DND-41 (cell line): ENCODE measurements at regions not wholly inside any gene's neighbourhood (a gene's known extent, or its start where the extent isn't known, plus 50 kb on each side); places are given as distances from the start of the nearest gene placed in this dataset.

Source experiments
- ATAC-seq: fragments of 200-7000 bp; cut with Tn5 transposase; 3 replicates; pipeline ENCODE4 v1.9.1; 2021; ENCODE audit warnings: low read depth; ENCODE audit not compliant: insufficient read depth
- DNase-seq: peaks from one replicate; pipeline ENCODE4 v3.0.0-alpha.2; 2020
- H2AFZ ChIP-seq: 2 replicates; pipeline ENCODE4 v1.6.0; 2012; ENCODE audit warnings: low read depth, low read length
- H3K27ac ChIP-seq: 2 replicates; pipeline ENCODE4 v1.5.1; 2012; ENCODE audit warnings: low read length, inconsistent platforms
- H3K27me3 ChIP-seq: fragments of 200-600 bp; sonication (generic); 2 replicates; pipeline ENCODE4 v1.6.0; 2012; ENCODE audit warnings: low read length, mild to moderate bottlenecking, inconsistent platforms; ENCODE audit not compliant: insufficient read depth, poor library complexity
- H3K36me3 ChIP-seq: 2 replicates; pipeline ENCODE4 v1.5.1; 2012; ENCODE audit warnings: low read length, inconsistent platforms; ENCODE audit not compliant: insufficient read depth
- H3K4me1 ChIP-seq: 2 replicates; pipeline ENCODE4 v1.5.1; 2012; ENCODE audit warnings: mild to moderate bottlenecking, low read length; ENCODE audit not compliant: insufficient read depth
- H3K4me2 ChIP-seq: 2 replicates; pipeline ENCODE4 v1.6.0; 2012; ENCODE audit warnings: mild to moderate bottlenecking, moderate library complexity, low read length, inconsistent platforms; ENCODE audit not compliant: insufficient read depth
- H3K4me3 ChIP-seq, 2 experiments: fragments of 200-600 bp in 1 of 2; shearing (Covaris generic) in 1 of 2; 2 replicates each; pipeline ENCODE4 v1.5.1; 2012 to 2016; ENCODE audit warnings: inconsistent platforms in 2 of 2, low read length in 2 of 2, mild to moderate bottlenecking in 2 of 2, low read depth in 1 of 2, moderate library complexity in 1 of 2
- H3K79me2 ChIP-seq: 2 replicates; pipeline ENCODE4 v1.6.0; 2012; ENCODE audit warnings: low read length, inconsistent platforms; ENCODE audit not compliant: insufficient read depth
- H3K9ac ChIP-seq: 2 replicates; pipeline ENCODE4 v1.6.0; 2012; ENCODE audit warnings: low read depth, mild to moderate bottlenecking, inconsistent platforms, low read length, moderate library complexity
- H3K9me3 ChIP-seq: 2 replicates; pipeline ENCODE4 v1.5.1; 2012; ENCODE audit warnings: low read length, moderate library complexity, mild to moderate bottlenecking, inconsistent platforms; ENCODE audit not compliant: insufficient read depth, severe bottlenecking
- H4K20me1 ChIP-seq: 2 replicates; pipeline ENCODE4 v1.6.0; 2012; ENCODE audit warnings: low read length; ENCODE audit not compliant: insufficient read depth
- CTCF ChIP-seq: IDR thresholded peaks from 2 replicates; pipeline ENCODE4 v1.5.1; 2012; ENCODE audit warnings: borderline replicate concordance, low read length, moderate library complexity, mild to moderate bottlenecking; ENCODE audit not compliant: poor library complexity, severe bottlenecking; ENCODE audit errors: extremely low read depth
- EZH2 ChIP-seq: IDR thresholded peaks from 3 replicates; pipeline ENCODE4 v1.6.1; 2012; ENCODE audit warnings: borderline replicate concordance, low read depth, mild to moderate bottlenecking, moderate library complexity, low read length, inconsistent platforms; ENCODE audit not compliant: severe bottlenecking

DNA sequence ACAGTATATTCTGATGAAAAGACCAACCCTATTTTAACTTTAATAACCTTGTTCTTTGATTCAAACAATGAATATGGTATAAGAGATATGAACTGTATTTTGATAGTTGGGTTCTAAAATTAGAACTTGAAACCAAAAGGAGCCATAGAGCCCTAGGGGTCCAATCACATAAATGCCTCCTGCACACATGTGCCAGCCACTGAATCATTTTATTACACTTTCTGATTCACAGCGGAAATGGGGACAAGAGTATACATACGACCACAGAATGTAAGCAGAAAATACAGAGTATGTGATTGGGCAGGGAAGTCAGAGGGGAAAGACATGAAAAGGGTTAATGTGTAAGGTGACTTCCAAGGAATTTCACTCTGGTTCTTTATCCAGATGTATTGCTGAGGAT is 1000.2 kb downstream of the NR2F1-AS1 start:
- Histone ChIP-seq H3K4me1 (no peaks in the 10 kb centered on the region), H2AFZ (no peak overlapping the region), H3K36me3 (no peaks in the 10 kb centered on the region), H3K79me2 (no peaks in the 10 kb centered on the region), H3K27me3 (no peaks in the 10 kb centered on the region), H3K4me2 (no peak overlapping the region), H3K4me3 (no peak overlapping the region), H4K20me1 (no peaks in the 10 kb centered on the region), H3K9ac (no peak overlapping the region), H3K9me3 (no peaks in the 10 kb centered on the region), H3K27ac (no peak overlapping the region)
- ATAC-seq (no peak), DNase-seq (no peak)
- TF ChIP-seq CTCF = no peak
- TF ChIP-seq EZH2 = no peak

- Histone ChIP-seq H4K20me1 (no peaks in the 10 kb centered on the region), H3K4me1 (no peaks in the 10 kb centered on the region), H3K9ac (no peak overlapping the region), H2AFZ (no peak overlapping the region), H3K9me3 (no peaks in the 10 kb centered on the region), H3K36me3 (no peaks in the 10 kb centered on the region), H3K4me3 (no peak overlapping the region), H3K79me2 (no peaks in the 10 kb centered on the region), H3K27ac (no peak overlapping the region), H3K27me3 (no peaks in the 10 kb centered on the region), H3K4me2 (no peak overlapping the region)
- no peak for ATAC-seq
- no peak for DNase-seq
- no peak for TF ChIP-seq EZH2
- no peak for TF ChIP-seq CTCF
Measured at GRCh38 chr5:92574023-92574422, 1007.0 kb downstream of the NR2F1-AS1 start.

DNA sequence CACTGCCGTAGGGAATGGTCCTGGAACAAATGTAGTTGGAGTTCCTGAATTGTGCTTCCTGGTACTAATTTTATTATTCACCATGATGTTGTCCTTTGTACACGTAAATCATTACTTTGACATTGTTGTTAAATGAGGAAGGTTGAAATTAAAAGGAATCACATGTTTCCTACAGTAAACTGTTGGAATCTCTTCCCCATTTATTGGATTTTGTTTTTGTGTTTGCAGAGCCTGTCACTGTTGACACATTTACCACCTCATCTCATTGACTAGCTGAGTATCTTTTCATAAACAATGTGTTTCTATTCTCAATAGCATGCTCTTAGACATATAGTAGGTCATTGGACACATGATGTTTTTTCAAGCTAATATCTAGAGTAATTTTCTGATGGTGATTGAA is 1012.5 kb downstream of the NR2F1-AS1 start:
- Histone ChIP-seq H3K27ac (no peak overlapping the region), H2AFZ (no peak overlapping the region), H3K4me3 (no peak overlapping the region), H3K4me1 (no peaks in the 10 kb centered on the region), H3K9me3 (no peaks in the 10 kb centered on the region), H3K9ac (no peak overlapping the region), H3K4me2 (no peak overlapping the region), H3K27me3 (no peaks in the 10 kb centered on the region), H3K36me3 (no peaks in the 10 kb centered on the region), H4K20me1 (no peaks in the 10 kb centered on the region), H3K79me2 (no peaks in the 10 kb centered on the region)
- ATAC-seq (no peak), DNase-seq (no peak)
- TF ChIP-seq EZH2 = no peak
- no peak for TF ChIP-seq CTCF

- Histone ChIP-seq H2AFZ (no peak overlapping the region), H3K79me2 (no peaks in the 10 kb centered on the region), H3K36me3 (no peaks in the 10 kb centered on the region), H3K9ac (no peak overlapping the region), H3K9me3 (no peaks in the 10 kb centered on the region), H3K4me2 (no peak overlapping the region), H3K4me3 (no peak overlapping the region), H4K20me1 (no peaks in the 10 kb centered on the region), H3K27ac (no peak overlapping the region), H3K4me1 (no peaks in the 10 kb centered on the region), H3K27me3 (no peaks in the 10 kb centered on the region)
- no peak for DNase-seq
- ATAC-seq = no peak
- TF ChIP-seq EZH2 = no peak
- no peak for TF ChIP-seq CTCF
Measured at GRCh38 chr5:92567831-92568450, 1013.1 kb downstream of the NR2F1-AS1 start.
